Body of pancreas (tissue), 4 donors: ENCODE measurements at regions not wholly inside any gene's neighbourhood (a gene's known extent, or its start where the extent isn't known, plus 50 kb on each side); places are given as distances from the start of the nearest gene placed in this dataset.

Source experiments
- POLR2A ChIP-seq, 3 donors: fragments of 450-650 bp; IDR thresholded peaks; one replicate each; pipeline ENCODE4 v1.6.1; 2016; ENCODE audit warnings: antibody characterized with exemption in 3 of 3, mild to moderate bottlenecking in 2 of 3
- TF ChIP-seq, protein P1 (sequence below), 7 experiments: fragments of 450-650 bp in 4 of 7; fragments of 200-600 bp in 3 of 7; sonication (generic) in 3 of 7; IDR thresholded peaks; one replicate each; pipeline ENCODE4 v1.5.1; 2016 to 2019; ENCODE audit warnings: antibody characterized with exemption in 7 of 7

DNA sequence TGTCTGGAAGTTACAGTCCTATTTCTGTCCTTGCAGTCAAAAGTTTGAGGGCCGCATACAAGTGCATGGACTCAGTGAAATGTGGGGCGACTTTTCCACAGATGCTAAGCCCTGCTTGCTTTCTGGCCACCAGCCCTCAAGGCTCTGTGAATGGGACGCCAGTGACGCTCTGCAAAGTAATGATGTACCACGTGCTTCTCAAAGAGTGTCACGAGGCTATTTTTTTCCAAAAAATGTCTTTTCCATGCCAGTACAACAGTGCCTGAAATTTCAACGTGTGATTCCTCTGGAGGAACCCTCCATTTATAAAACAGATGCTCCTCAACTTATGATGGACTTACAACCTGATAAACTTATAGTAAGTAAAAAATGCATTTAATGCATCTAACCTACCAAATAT is 281.8 kb upstream of the CRBN start:
- TF ChIP-seq, protein P1, sequence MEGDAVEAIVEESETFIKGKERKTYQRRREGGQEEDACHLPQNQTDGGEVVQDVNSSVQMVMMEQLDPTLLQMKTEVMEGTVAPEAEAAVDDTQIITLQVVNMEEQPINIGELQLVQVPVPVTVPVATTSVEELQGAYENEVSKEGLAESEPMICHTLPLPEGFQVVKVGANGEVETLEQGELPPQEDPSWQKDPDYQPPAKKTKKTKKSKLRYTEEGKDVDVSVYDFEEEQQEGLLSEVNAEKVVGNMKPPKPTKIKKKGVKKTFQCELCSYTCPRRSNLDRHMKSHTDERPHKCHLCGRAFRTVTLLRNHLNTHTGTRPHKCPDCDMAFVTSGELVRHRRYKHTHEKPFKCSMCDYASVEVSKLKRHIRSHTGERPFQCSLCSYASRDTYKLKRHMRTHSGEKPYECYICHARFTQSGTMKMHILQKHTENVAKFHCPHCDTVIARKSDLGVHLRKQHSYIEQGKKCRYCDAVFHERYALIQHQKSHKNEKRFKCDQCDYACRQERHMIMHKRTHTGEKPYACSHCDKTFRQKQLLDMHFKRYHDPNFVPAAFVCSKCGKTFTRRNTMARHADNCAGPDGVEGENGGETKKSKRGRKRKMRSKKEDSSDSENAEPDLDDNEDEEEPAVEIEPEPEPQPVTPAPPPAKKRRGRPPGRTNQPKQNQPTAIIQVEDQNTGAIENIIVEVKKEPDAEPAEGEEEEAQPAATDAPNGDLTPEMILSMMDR (IDR thresholded peaks at IDR 0.05): no peak
- no peak for TF ChIP-seq POLR2A (IDR thresholded peaks at IDR 0.05)
